K562 (cell line): ENCODE measurements at regions not wholly inside any gene's neighbourhood (a gene's known extent, or its start where the extent isn't known, plus 50 kb on each side); places are given as distances from the start of the nearest gene placed in this dataset.
A peak's percentile ranks its signal among the peaks of the same experiment; 100 is the strongest.

Experiments used
- ATAC-seq: fragments of 200-7000 bp; cut with Tn5 transposase; 3 replicates; pipeline ENCODE4 v1.9.1; 2020; ENCODE audit warnings: moderate library complexity
- BruUV-seq: library from RNA; stranded (reverse); fragments of 400-500 nt; replicated peaks from 2 replicates; lab custom pipeline; 2021; lab: Mats Ljungman, UMichigan
- CTCF ChIA-PET: fragments of 300-600 bp; formaldehyde crosslinking; extraction: SDS; loops from one replicate; lab custom pipeline; 2021; ENCODE audit warnings: low intra/inter-chr PET ratio; lab: Yijun Ruan, JAX
- POLR2A ChIA-PET: fragments of 300-600, 350-650 bp; sonication (Branson Sonifier 250); formaldehyde crosslinking; extraction: SDS; loops from one replicate; lab custom pipeline; 2021; ENCODE audit warnings: antibody characterized with exemption, inconsistent platforms; lab: Yijun Ruan, JAX
- DNase-seq, 4 experiments: peaks; one replicate each; pipeline versions ENCODE4 v3.0.0 to v3.0.0-alpha.2; 2011 to 2018; ENCODE audit warnings: low spot score in 3 of 4, mixed read lengths in 3 of 4; ENCODE audit errors: extremely low read depth in 1 of 4
- FAIRE-seq: peaks from 2 replicates; lab custom pipeline; 2011; peaks lifted over from hg19 to GRCh38; lab: Jason Lieb, UNC
- H2AFZ ChIP-seq: 2 replicates; pipeline ENCODE4 v1.6.0; 2011; ENCODE audit warnings: low read depth, low read length, control low read depth, inconsistent platforms
- H3K27ac ChIP-seq: fragments of 200-600 bp; 3 replicates; pipeline ENCODE4 v1.8.0; 2011; ENCODE audit warnings: low read depth, mild to moderate bottlenecking, control low read depth, inconsistent platforms, low read length, moderate library complexity, mixed read lengths; ENCODE audit errors: extremely low read depth
- H3K27me3 ChIP-seq, 2 experiments: fragments of 300-600 bp in 1 of 2; 2 replicates in 1 of 2; 3 replicates in 1 of 2; pipeline versions ENCODE4 v1.6.0 to v1.8.0; 2011; ENCODE audit warnings: inconsistent platforms in 2 of 2, low read length in 2 of 2, mild to moderate bottlenecking in 1 of 2, mixed read lengths in 1 of 2, moderate library complexity in 1 of 2; ENCODE audit not compliant: control insufficient read depth in 2 of 2, insufficient read depth in 2 of 2
- H3K36me3 ChIP-seq: fragments of 300-600 bp; 3 replicates; pipeline ENCODE4 v1.8.0; 2011; ENCODE audit warnings: mild to moderate bottlenecking, low read length, inconsistent platforms; ENCODE audit not compliant: control insufficient read depth, insufficient read depth
- H3K4me1 ChIP-seq, 2 experiments: fragments of 200-600 bp in 1 of 2; replicated peaks in 1 of 2; 2 replicates in 1 of 2; 3 replicates in 1 of 2; pipeline versions ENCODE4 v1.5.1 to v1.8.0; 2011; ENCODE audit warnings: inconsistent platforms in 2 of 2, low read length in 2 of 2, mild to moderate bottlenecking in 1 of 2, mixed read lengths in 1 of 2, moderate library complexity in 1 of 2; ENCODE audit not compliant: control insufficient read depth in 2 of 2, insufficient read depth in 2 of 2
- H3K4me2 ChIP-seq: 2 replicates; pipeline ENCODE4 v1.6.1; 2011; ENCODE audit warnings: low read length, control low read depth, inconsistent platforms, mixed read lengths; ENCODE audit not compliant: insufficient read depth
- H3K4me3 ChIP-seq: fragments of 200-600 bp; sonication (generic), shearing (Covaris generic); 2 replicates; pipeline ENCODE4 v1.5.1; 2016; ENCODE audit warnings: control low read depth, inconsistent platforms
- H3K79me2 ChIP-seq: fragments of 200-600 bp; 3 replicates; pipeline ENCODE4 v1.8.0; 2011; ENCODE audit warnings: low read length, inconsistent platforms; ENCODE audit not compliant: control insufficient read depth, insufficient read depth
- H3K9ac ChIP-seq, 2 experiments: 2 replicates each; pipeline versions ENCODE4 v1.6.0 to v1.6.1; 2011; ENCODE audit warnings: low read depth in 2 of 2, low read length in 2 of 2, control low read depth in 1 of 2, inconsistent platforms in 1 of 2, mild to moderate bottlenecking in 1 of 2, mixed read lengths in 1 of 2; ENCODE audit not compliant: insufficient read depth in 1 of 2
- H3K9me1 ChIP-seq: one replicate; pipeline ENCODE4 v1.6.0; 2011; ENCODE audit warnings: inconsistent platforms, mild to moderate bottlenecking, low read length, moderate library complexity; ENCODE audit not compliant: control insufficient read depth, insufficient read depth
- H3K9me3 ChIP-seq: replicated peaks from 2 replicates; pipeline ENCODE4 v1.5.1; 2011; ENCODE audit warnings: low read depth, low read length, inconsistent platforms; ENCODE audit not compliant: control insufficient read depth, insufficient read depth
- H4K20me1 ChIP-seq: replicated peaks from 2 replicates; pipeline ENCODE4 v1.6.1; 2011; ENCODE audit warnings: low read length, inconsistent platforms, mixed read lengths; ENCODE audit not compliant: control insufficient read depth, insufficient read depth
- CEBPB ChIP-seq: fragments of 450-650 bp; IDR thresholded peaks from 2 replicates; pipeline ENCODE4 v1.6.1; 2016; ENCODE audit warnings: missing genetic modification characterization, missing compliant biosample characterization
- ZNF583 ChIP-seq: fragments of 250-450 bp; sonication (Bioruptor Pico); IDR thresholded peaks from 2 replicates; pipeline ENCODE4 v1.4.0; 2020
- WGBS: fragments of 100-300 bp; shearing (Covaris generic); methylation state at CpG from one replicate; pipeline ENCODE4 v1.1.6; 2016; ENCODE audit warnings: low coverage, mixed read lengths; ENCODE audit not compliant: insufficient coverage; ENCODE audit errors: missing lambda C conversion rate; 5-methylcytosine and 5-hydroxymethylcytosine counted together
- in situ Hi-C: fragments of 300-500 bp; cut with MboI; formaldehyde crosslinking; loops from 4 replicates; pipeline ENCODE4 v1.15.0; 2018; ENCODE audit warnings: inconsistent platforms, mixed read lengths
- intact Hi-C: fragments of 100-400 bp; cut with micrococcal nuclease; formaldehyde crosslinking; loops from 2 replicates; pipeline ENCODE4 v1.14.2; 2022
- TF ChIP-seq, protein P1 (sequence below): fragments of 200-800 bp; sonication (Bioruptor generic); IDR thresholded peaks from 2 replicates; pipeline ENCODE4 v1.6.1; 2016; ENCODE audit warnings: missing genetic modification characterization, missing compliant biosample characterization

DNA sequence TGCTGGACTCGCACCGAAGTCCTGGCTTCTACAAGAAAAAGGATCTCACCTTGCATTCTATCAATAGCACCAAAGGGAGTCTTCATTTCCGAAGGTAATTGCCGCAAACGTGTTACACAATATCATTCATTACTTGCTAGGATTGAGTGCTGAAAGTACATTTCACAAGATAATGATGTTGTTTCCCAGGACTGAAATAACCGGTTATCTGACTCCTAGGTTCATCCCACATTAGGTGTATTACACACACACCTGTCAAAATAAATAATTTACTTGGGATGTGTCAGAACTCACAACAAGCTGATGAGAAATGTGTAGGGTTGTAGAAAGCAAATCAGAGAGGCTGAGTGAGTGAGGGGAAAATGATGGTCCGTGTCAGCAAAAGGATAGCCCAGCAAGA lies 219.4 kb upstream of the RHOBTB1 start:
- ATAC-seq: no peak
- POLR2A ChIA-PET: interaction anchor here (0.6 to 1.0 kb wide), 2 partner anchors 23 to 1053 kb away, joined by 3 to 5 read pairs; no protein-coding TSS in a partner anchor
- DNase-seq: no peak
- Histone ChIP-seq H2AFZ (no peak overlapping the region), H3K4me3 (no peak overlapping the region), H3K4me1 (no peaks in the 10 kb centered on the region), H3K9me3 (no peaks in the 10 kb centered on the region), H3K9me1 (no peaks in the 10 kb centered on the region), H3K27me3 (peaks cover 0 to 18% of the 10 kb centered on the region in 2 experiments; a peak in 3 of 5 replicates), H4K20me1 (no peaks in the 10 kb centered on the region), H3K36me3 (no peaks in the 10 kb centered on the region), H3K9ac (no peak overlapping the region), H3K4me2 (no peak overlapping the region), H3K79me2 (no peaks in the 10 kb centered on the region), H3K27ac (no peak overlapping the region)
- in situ Hi-C loops (no loop called here), intact Hi-C loops (no loop called here)
- WGBS: 4% methylated on average over 7 of the region's 7 CpGs
- no peak for FAIRE-seq
- CTCF ChIA-PET: no interaction called here
- TF ChIP-seq, protein P1, sequence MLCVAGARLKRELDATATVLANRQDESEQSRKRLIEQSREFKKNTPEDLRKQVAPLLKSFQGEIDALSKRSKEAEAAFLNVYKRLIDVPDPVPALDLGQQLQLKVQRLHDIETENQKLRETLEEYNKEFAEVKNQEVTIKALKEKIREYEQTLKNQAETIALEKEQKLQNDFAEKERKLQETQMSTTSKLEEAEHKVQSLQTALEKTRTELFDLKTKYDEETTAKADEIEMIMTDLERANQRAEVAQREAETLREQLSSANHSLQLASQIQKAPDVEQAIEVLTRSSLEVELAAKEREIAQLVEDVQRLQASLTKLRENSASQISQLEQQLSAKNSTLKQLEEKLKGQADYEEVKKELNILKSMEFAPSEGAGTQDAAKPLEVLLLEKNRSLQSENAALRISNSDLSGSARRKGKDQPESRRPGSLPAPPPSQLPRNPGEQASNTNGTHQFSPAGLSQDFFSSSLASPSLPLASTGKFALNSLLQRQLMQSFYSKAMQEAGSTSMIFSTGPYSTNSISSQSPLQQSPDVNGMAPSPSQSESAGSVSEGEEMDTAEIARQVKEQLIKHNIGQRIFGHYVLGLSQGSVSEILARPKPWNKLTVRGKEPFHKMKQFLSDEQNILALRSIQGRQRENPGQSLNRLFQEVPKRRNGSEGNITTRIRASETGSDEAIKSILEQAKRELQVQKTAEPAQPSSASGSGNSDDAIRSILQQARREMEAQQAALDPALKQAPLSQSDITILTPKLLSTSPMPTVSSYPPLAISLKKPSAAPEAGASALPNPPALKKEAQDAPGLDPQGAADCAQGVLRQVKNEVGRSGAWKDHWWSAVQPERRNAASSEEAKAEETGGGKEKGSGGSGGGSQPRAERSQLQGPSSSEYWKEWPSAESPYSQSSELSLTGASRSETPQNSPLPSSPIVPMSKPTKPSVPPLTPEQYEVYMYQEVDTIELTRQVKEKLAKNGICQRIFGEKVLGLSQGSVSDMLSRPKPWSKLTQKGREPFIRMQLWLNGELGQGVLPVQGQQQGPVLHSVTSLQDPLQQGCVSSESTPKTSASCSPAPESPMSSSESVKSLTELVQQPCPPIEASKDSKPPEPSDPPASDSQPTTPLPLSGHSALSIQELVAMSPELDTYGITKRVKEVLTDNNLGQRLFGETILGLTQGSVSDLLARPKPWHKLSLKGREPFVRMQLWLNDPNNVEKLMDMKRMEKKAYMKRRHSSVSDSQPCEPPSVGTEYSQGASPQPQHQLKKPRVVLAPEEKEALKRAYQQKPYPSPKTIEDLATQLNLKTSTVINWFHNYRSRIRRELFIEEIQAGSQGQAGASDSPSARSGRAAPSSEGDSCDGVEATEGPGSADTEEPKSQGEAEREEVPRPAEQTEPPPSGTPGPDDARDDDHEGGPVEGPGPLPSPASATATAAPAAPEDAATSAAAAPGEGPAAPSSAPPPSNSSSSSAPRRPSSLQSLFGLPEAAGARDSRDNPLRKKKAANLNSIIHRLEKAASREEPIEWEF (CRISPR knock-in tag): no peak
- TF ChIP-seq ZNF583 (CRISPR knock-in tag) (no peak), CEBPB (tag) (peak; percentile 39; the same call in 1 of the 2 replicates)
- no TSS peak for BruUV-seq
